ENCODE measurements at regions not wholly inside any gene's neighbourhood (a gene's known extent, or its start where the extent isn't known, plus 50 kb on each side); places are given as distances from the start of the nearest gene placed in this dataset.

GRCh38 chr15:26212109-26212508 is 349.0 kb upstream of the ATP10A start:
- TF ChIP-seq EZH2 (IDR thresholded peaks at IDR 0.05; ENCODE audit: insufficient read depth, low read length) (no peak), CTCF (IDR thresholded peaks at IDR 0.05; ENCODE audit: insufficient read depth, low read depth, low read length) (no peak)

Measured in astrocyte (in vitro differentiated cells and primary cell).